Left lung (tissue), 4 donors: ENCODE measurements at regions not wholly inside any gene's neighbourhood (a gene's known extent, or its start where the extent isn't known, plus 50 kb on each side); places are given as distances from the start of the nearest gene placed in this dataset.

Source experiments
- ATAC-seq: fragments of 200-7000 bp; cut with Tn5 transposase; one replicate; pipeline ENCODE4 v1.9.1; 2020; ENCODE audit warnings: moderate library complexity
- DNase-seq, 4 donors: peaks; one replicate each; pipeline ENCODE4 v3.0.0-alpha.2; 2013 to 2020
- H3K27ac ChIP-seq, 2 donors: fragments of 200-600 bp; sonication (generic) in 1 of 2; one replicate each; pipeline versions ENCODE4 v1.5.0 to v1.8.0; 2020 to 2021
- H3K27me3 ChIP-seq, 2 donors: fragments of 200-600 bp; sonication (generic) in 1 of 2; one replicate each; pipeline versions ENCODE4 v1.5.0 to v1.8.0; 2020 to 2021
- H3K36me3 ChIP-seq, 2 donors: fragments of 200-600 bp; sonication (generic) in 1 of 2; one replicate each; pipeline versions ENCODE4 v1.5.0 to v1.8.0; 2020 to 2021
- H3K4me1 ChIP-seq, 2 donors: fragments of 200-600 bp; one replicate each; pipeline ENCODE4 v1.8.0; 2021
- H3K4me3 ChIP-seq, 2 donors: fragments of 200-600 bp; sonication (generic) in 1 of 2; one replicate each; pipeline versions ENCODE4 v1.5.0 to v1.8.0; 2020 to 2021; ENCODE audit warnings: mild to moderate bottlenecking in 1 of 2
- H3K9me3 ChIP-seq, 2 donors: fragments of 200-600 bp; sonication (generic) in 1 of 2; one replicate each; pipeline versions ENCODE4 v1.5.0 to v1.8.0; 2020 to 2021
- intact Hi-C, 2 donors: fragments of 100-400 bp; cut with DNase I; formaldehyde crosslinking; loops; one replicate each; pipeline versions ENCODE4 v1.11.2 to v1.14.2; 2022
- TF ChIP-seq, protein P1 (sequence below), 2 donors: fragments of 200-600 bp; sonication (generic) in 1 of 2; IDR thresholded peaks; one replicate each; pipeline versions ENCODE4 v1.5.0 to v1.8.0; 2021; ENCODE audit warnings: antibody characterized with exemption in 2 of 2
- donor health status: DM: no; HTN: yes; CAD: no.
- donor health status: DM: no; HTN: no; CAD: no.

DNA sequence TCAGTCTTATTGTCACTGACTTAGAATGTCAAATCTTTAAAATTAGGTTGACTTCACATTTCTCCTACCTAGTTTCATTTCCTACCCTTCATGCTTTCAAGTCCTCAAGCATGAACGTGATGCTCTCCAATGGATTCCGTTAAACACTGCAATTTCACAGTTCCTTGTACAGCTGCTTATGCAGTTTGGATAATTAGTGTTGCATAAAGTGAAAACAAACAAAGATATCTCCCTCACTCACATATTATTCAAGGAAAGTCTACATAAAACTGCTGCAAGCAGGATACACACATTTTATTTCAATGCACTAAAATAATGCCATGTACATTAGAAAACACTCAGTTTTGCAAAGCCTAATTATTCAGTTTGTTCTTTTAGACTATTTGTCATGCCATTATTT, 214.0 kb downstream of the CRPPA start:
- Histone ChIP-seq H3K4me1 (no peaks in the 10 kb centered on the region), H3K27me3 (no peaks in the 10 kb centered on the region), H3K27ac (no peak overlapping the region), H3K9me3 (no peaks in the 10 kb centered on the region), H3K4me3 (no peak overlapping the region), H3K36me3 (no peaks in the 10 kb centered on the region)
- DNase-seq, result no peak
- intact Hi-C loops, result no loop called here
- no peak for ATAC-seq
- TF ChIP-seq, protein P1, sequence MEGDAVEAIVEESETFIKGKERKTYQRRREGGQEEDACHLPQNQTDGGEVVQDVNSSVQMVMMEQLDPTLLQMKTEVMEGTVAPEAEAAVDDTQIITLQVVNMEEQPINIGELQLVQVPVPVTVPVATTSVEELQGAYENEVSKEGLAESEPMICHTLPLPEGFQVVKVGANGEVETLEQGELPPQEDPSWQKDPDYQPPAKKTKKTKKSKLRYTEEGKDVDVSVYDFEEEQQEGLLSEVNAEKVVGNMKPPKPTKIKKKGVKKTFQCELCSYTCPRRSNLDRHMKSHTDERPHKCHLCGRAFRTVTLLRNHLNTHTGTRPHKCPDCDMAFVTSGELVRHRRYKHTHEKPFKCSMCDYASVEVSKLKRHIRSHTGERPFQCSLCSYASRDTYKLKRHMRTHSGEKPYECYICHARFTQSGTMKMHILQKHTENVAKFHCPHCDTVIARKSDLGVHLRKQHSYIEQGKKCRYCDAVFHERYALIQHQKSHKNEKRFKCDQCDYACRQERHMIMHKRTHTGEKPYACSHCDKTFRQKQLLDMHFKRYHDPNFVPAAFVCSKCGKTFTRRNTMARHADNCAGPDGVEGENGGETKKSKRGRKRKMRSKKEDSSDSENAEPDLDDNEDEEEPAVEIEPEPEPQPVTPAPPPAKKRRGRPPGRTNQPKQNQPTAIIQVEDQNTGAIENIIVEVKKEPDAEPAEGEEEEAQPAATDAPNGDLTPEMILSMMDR (IDR thresholded peaks at IDR 0.05), result no peak

DNA sequence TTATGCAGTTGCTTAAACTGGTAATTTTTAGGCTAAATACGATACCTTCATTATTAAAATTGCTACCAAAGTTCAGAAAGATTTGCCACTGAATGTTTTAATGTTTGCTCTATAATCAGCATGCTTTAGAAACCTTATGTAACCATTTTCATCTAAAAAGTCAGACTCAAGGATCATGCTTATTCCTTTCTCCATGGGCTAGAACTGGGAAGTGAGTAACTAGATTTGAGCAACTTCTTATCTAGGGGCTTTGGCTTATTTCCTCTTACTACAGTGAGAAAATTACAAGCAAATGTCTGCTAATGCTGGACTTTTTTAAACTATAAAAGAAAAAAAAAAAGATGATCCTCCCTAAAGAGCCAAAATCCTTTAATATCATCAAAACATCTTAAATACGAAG, 215.9 kb downstream of the CRPPA start:
- ATAC-seq (no peak), DNase-seq (peak in 1 of 4 donors; percentile 42)
- no peak overlapping the region for H3K4me3 ChIP-seq
- no peaks in the 10 kb centered on the region for H3K9me3 ChIP-seq
- H3K4me1 ChIP-seq, result no peaks in the 10 kb centered on the region
- TF ChIP-seq, protein P1 (IDR thresholded peaks at IDR 0.05), result no peak
- H3K27ac ChIP-seq, result no peak overlapping the region
- intact Hi-C loops, result no loop called here
- H3K36me3 ChIP-seq, result no peaks in the 10 kb centered on the region
- H3K27me3 ChIP-seq, result no peaks in the 10 kb centered on the region

- DNase-seq, result peak in 2 of 4 donors; percentile 11 to 78
- TF ChIP-seq, protein P1 (IDR thresholded peaks at IDR 0.05), result no peak
- H3K27ac ChIP-seq, result no peak overlapping the region
- no peak for ATAC-seq
- H3K4me3 ChIP-seq, result no peak overlapping the region
- no peaks in the 10 kb centered on the region for H3K9me3 ChIP-seq
- intact Hi-C loops, result no loop called here
- no peaks in the 10 kb centered on the region for H3K36me3 ChIP-seq
- H3K27me3 ChIP-seq, result no peaks in the 10 kb centered on the region
- H3K4me1 ChIP-seq, result no peaks in the 10 kb centered on the region
Measured at GRCh38 chr7:16204953-16205352, 216.4 kb downstream of the CRPPA start.

DNA sequence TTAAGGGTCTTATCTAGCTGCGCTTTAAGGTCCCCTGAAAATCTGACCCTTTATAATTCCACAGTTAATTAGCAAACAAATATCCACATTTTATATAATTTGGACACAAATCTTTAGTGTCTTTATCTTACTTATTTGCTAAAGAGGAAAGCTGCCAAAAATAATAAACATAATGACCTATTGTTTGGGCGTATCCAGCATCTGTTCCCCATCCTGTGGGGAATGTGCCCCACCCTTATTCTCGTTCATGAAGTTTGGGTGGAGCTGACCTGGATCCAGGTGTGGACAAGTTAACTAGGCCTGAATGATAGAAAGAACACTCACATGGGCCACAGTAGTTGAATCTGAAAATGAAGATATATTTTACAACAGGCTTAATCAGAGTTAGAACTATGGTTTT, 218.3 kb downstream of the CRPPA start:
- ATAC-seq, result no peak
- Histone ChIP-seq H3K36me3 (no peaks in the 10 kb centered on the region), H3K4me3 (no peak overlapping the region), H3K27me3 (no peaks in the 10 kb centered on the region), H3K27ac (no peak overlapping the region), H3K9me3 (no peaks in the 10 kb centered on the region), H3K4me1 (no peaks in the 10 kb centered on the region)
- no peak for DNase-seq
- intact Hi-C loops, result no loop called here
- TF ChIP-seq, protein P1 (IDR thresholded peaks at IDR 0.05), result no peak

- no peak overlapping the region for H3K27ac ChIP-seq
- intact Hi-C loops, result no loop called here
- H3K9me3 ChIP-seq, result no peaks in the 10 kb centered on the region
- ATAC-seq (peak; percentile 37), DNase-seq (peak in 1 of 4 donors; percentile 31)
- TF ChIP-seq, protein P1 (IDR thresholded peaks at IDR 0.05), result no peak
- no peak overlapping the region for H3K4me3 ChIP-seq
- no peaks in the 10 kb centered on the region for H3K36me3 ChIP-seq
- no peaks in the 10 kb centered on the region for H3K4me1 ChIP-seq
- no peaks in the 10 kb centered on the region for H3K27me3 ChIP-seq
Measured at GRCh38 chr7:16202303-16202702, 219.0 kb downstream of the CRPPA start.
